Adrenal gland (tissue), 9 donors: ENCODE measurements at regions not wholly inside any gene's neighbourhood (a gene's known extent, or its start where the extent isn't known, plus 50 kb on each side); places are given as distances from the start of the nearest gene placed in this dataset.

Experiments
- DNase-seq, 7 donors: peaks; one replicate each; pipeline ENCODE4 v3.0.0-alpha.2; 2019 to 2020
- H3K27ac ChIP-seq, 5 donors: fragments of 200-600 bp; sonication (generic) in 4 of 5; 1 replicate in 3 of 5; 2 replicates in 2 of 5; pipeline versions ENCODE4 v1.5.1 to v1.8.0; 2016 to 2020; ENCODE audit warnings: mild to moderate bottlenecking in 1 of 5
- H3K27me3 ChIP-seq: fragments of 200-600 bp; 2 replicates; pipeline ENCODE4 v1.8.0; 2021
- H3K36me3 ChIP-seq, 2 donors: fragments of 200-600 bp; replicated peaks in 1 of 2; 1 replicate in 1 of 2; 2 replicates in 1 of 2; pipeline versions ENCODE4 v1.5.1 to v1.8.0; 2018 to 2022
- H3K4me1 ChIP-seq, 2 donors: fragments of 200-600 bp; replicated peaks in 1 of 2; 1 replicate in 1 of 2; 2 replicates in 1 of 2; pipeline versions ENCODE4 v1.5.1 to v1.8.0; 2018 to 2021
- H3K4me3 ChIP-seq, 4 donors: fragments of 200-600 bp; sonication (generic) in 3 of 4; one replicate each; pipeline ENCODE4 v1.5.1; 2016 to 2018
- H3K9me3 ChIP-seq, 3 donors: fragments of 200-600 bp; sonication (generic) in 1 of 3; replicated peaks in 1 of 3; 1 replicate in 2 of 3; 2 replicates in 1 of 3; pipeline versions ENCODE4 v1.5.1 to v1.8.0; 2016 to 2021
- CTCF ChIP-seq, 6 experiments: fragments of 450-650 bp in 4 of 6; fragments of 200-600 bp in 2 of 6; sonication (generic) in 1 of 6; IDR thresholded peaks; 1 replicate in 5 of 6; 2 replicates in 1 of 6; pipeline versions ENCODE4 v1.5.1 to v1.8.0; 2016 to 2021; ENCODE audit warnings: antibody characterized with exemption in 6 of 6, mild to moderate bottlenecking in 2 of 6, moderate library complexity in 1 of 6
- POLR2A ChIP-seq, 2 donors: fragments of 450-650 bp; IDR thresholded peaks; one replicate each; pipeline ENCODE4 v1.6.1; 2017; ENCODE audit warnings: antibody characterized with exemption in 2 of 2, mild to moderate bottlenecking in 2 of 2, moderate library complexity in 1 of 2
- WGBS, 4 donors: extraction: QIAGEN DNeasy Blood & Tissue Kit in 2 of 4; methylation state at CpG; one replicate each; pipeline versions ENCODE4 v1.1.5 to v1.1.7; 2013 to 2017; 5-methylcytosine and 5-hydroxymethylcytosine counted together
- intact Hi-C, 2 donors: fragments of 100-400 bp; cut with DNase I; formaldehyde crosslinking; loops; one replicate each; pipeline versions ENCODE4 v1.14.1 to v1.15.0; 2022 to 2023
- donor health status: healthy with polysubstance abuse.
- donor health status: Bipolar disorder and iron deficiency.
- donor health status: DM: yes; HTN: yes; CAD: no.
- donor health status: DM: no; HTN: no; CAD: no.
- donor health status: DM: no; HTN: no; CAD: no.

DNA sequence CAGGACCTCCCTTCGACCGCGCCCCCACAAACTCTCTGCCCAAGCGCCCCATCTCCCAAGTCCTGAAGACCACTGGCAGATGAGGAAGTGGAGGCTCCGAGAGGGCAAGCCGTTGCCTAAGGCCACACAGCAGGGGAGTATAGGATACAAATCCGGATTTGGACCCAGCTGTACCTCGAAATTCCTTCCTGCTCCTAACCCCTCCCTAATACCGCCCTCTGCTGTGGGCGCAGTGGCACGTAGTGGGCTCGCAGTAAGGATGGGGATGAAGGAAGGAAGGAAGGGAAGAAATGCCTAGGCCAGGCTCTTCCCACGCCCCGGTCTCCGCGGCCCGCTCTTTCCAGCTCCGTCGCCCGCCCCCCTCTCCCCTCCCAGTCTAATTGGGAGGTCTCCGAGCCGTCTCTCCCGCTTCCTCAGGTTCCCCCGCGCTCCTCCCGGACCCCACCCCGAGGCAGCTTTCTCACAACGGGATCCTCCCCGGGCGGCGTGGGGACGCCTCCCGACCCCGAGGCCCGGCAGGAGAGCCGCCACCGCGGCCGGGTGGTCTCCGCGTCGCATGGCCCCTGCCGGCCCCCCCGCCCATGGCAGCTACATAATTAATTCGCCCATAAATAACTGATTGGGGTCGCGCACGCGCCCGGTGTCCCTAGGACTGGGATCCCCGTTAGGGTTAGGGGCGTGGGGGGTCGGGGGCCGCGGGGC lies 138.9 kb downstream of the C9orf50 start:
- intact Hi-C loops, result loop anchor here in 1 of 2 donors (10.0 kb wide), 2 partner anchors 157 to 337 kb away; no protein-coding TSS in a partner anchor
- Histone ChIP-seq H3K36me3 (no peaks in the 10 kb centered on the region), H3K9me3 (no peaks in the 10 kb centered on the region), H3K4me1 (peaks cover 64 to 92% of the 10 kb centered on the region in 2 donors), H3K4me3 (peak overlapping the region in 2 of 4 donors; percentile 57 to 65), H3K27me3 (no peaks in the 10 kb centered on the region), H3K27ac (peak overlapping the region; percentile 96 to 100 (median 99))
- peak in 3 of 7 donors; percentile 53 to 64 (median 63) for DNase-seq
- TF ChIP-seq CTCF (IDR thresholded peaks at IDR 0.05) (peak in 1 of 6 experiments; percentile 11), POLR2A (IDR thresholded peaks at IDR 0.05) (no peak)
- 6 to 16% (median 10%) methylated on average over 9 to 55 of the region's 55 CpGs for WGBS, 4 donors

DNA sequence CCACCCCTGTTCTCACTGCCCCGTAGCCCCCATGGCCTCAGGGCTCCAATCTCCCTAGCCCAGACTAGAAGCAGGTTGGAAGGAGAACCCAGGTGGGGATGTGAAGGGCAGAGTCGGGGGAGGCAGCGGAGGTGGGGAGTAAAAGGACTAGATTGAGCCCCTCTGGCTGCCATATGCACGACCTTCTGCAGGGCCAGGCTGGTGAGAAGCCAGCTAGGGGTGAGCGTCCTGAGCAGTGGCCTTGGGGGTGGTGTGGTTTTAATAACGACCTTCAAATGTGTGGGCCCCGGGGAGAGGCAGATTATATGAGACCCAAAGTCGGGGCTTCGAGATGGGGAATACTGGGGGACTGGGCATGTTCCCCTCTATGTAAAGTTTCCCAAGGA lies 139.5 kb downstream of the C9orf50 start:
- Histone ChIP-seq H3K4me1 (peaks cover 65 to 92% of the 10 kb centered on the region in 2 donors), H3K27ac (peak overlapping the region; percentile 96 to 100 (median 99)), H3K27me3 (no peaks in the 10 kb centered on the region), H3K4me3 (peak overlapping the region in 1 of 4 donors; percentile 65), H3K9me3 (no peaks in the 10 kb centered on the region), H3K36me3 (no peaks in the 10 kb centered on the region)
- peak in 4 of 7 donors; percentile 48 to 59 (median 52) for DNase-seq
- no peak for TF ChIP-seq POLR2A (IDR thresholded peaks at IDR 0.05)
- no peak for TF ChIP-seq CTCF (IDR thresholded peaks at IDR 0.05)
- intact Hi-C loops, result loop anchor here in 1 of 2 donors (10.0 kb wide), 2 partner anchors 157 to 337 kb away; no protein-coding TSS in a partner anchor
- 45 to 73% (median 52%) methylated on average over 6 to 9 of the region's 9 CpGs for WGBS, 4 donors

DNA sequence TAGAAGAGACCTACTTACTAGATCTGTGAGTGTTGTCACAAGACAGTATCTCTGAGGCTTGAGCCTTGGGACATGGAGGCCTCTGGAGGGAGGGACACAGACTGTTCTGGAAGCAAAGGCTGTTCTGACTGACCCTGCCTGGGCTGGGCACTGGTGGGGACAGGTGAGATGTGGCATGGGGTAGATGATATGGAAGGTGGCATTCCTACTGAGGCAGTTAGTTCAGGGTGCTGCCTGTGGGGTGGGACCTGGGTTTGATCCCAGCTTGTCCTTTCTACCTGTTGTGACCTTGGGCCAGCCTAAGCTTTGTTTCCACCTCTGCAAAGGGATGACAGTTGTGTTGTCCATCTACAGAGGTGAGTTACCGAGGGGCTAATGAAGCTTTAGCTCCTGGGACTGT lies 140.2 kb downstream of the C9orf50 start:
- no peak for TF ChIP-seq CTCF (IDR thresholded peaks at IDR 0.05)
- TF ChIP-seq POLR2A (IDR thresholded peaks at IDR 0.05), result no peak
- no peaks in the 10 kb centered on the region for H3K9me3 ChIP-seq
- no peak for DNase-seq
- intact Hi-C loops, result loop anchor here in 1 of 2 donors (10.0 kb wide), 2 partner anchors 156 to 336 kb away; no protein-coding TSS in a partner anchor
- peaks cover 60 to 89% of the 10 kb centered on the region in 2 donors for H3K4me1 ChIP-seq
- no peaks in the 10 kb centered on the region for H3K27me3 ChIP-seq
- H3K36me3 ChIP-seq, result no peaks in the 10 kb centered on the region
- H3K27ac ChIP-seq, result peak overlapping the region; percentile 47 to 100 (median 99)
- H3K4me3 ChIP-seq, result no peak overlapping the region
- WGBS, 4 donors, result 95 to 100% (median 99%) methylated on average over 1 of the region's 1 CpG

- Histone ChIP-seq H3K4me1 (peaks cover 54 to 84% of the 10 kb centered on the region in 2 donors), H3K4me3 (no peak overlapping the region), H3K27ac (peak overlapping the region; percentile 47 to 100 (median 99)), H3K36me3 (no peaks in the 10 kb centered on the region), H3K27me3 (no peaks in the 10 kb centered on the region), H3K9me3 (no peaks in the 10 kb centered on the region)
- TF ChIP-seq POLR2A (IDR thresholded peaks at IDR 0.05) (no peak), CTCF (IDR thresholded peaks at IDR 0.05) (no peak)
- no peak for DNase-seq
- WGBS, 4 donors, result 73 to 91% (median 81%) methylated on average over 12 of the region's 12 CpGs
- intact Hi-C loops, result loop anchor here in 1 of 2 donors (10.0 kb wide), 2 partner anchors 155 to 335 kb away; no protein-coding TSS in a partner anchor
Measured at GRCh38 chr9:129480227-129480626, 140.7 kb downstream of the C9orf50 start.
